Suppressor macrophage treated with lipopolysaccharide for 4 hours (primary cell): ENCODE measurements at regions not wholly inside any gene's neighbourhood (a gene's known extent, or its start where the extent isn't known, plus 50 kb on each side); places are given as distances from the start of the nearest gene placed in this dataset.
"Not testable (repeated sequence)": the region's sequence is repeated elsewhere in the genome, so short reads cannot be mapped to it uniquely, and the experiment has no call there.

Experiments used
- DNase-seq: peaks from one replicate; pipeline ENCODE4 v3.0.0-alpha.2; 2020

DNA sequence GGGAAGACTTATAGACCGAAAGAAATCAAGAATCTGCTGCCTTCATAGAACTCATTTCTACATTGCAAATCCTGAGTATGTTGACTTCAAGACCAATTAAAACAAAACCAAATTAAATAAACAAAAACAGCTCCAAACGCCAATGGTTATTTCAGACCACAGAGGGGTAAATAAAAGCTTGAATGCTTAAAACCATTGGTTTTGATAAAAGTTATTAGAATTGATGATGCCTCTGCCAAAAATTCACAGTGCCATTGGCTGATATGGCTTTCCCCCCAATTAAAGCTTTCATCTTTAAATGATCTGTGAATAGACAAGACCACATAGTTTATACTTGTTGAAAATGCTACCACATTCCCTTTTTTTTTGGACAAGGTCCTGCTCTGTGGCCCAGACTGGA is 188.5 kb downstream of the NFKBIZ start:
- no peak for DNase-seq

DNA sequence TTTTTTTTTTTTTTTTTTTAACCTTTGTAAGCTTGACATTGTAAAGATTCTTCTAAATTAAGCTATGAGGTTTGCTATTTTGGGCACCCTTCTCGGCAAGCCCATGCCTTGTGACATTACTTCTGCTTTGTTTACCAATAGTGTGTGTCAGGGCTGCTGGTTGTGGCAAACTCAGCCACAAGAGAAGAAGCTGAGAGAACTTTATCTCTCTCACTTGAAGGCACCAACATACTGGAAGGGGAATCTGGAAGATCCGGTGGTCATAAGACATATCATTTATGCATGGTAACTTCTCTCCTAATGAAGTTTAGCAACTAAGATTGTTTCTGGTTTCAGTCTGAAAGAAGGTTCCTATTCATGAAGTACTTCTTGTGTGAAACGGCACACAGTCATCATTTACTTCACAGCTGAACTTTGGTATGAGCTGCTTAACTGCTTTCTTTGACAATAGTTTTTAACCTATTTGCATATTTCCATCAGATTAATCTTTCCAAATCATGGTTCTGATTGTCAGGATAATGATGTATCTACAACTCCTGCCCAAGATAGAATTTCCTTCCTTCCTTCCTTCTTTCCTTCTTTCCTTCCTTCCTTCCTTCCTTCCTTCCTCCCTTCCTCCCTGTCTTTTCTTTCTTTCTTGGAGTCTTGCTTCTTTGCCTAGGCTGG is 189.3 kb downstream of the NFKBIZ start:
- peak; percentile 75 for DNase-seq

DNA sequence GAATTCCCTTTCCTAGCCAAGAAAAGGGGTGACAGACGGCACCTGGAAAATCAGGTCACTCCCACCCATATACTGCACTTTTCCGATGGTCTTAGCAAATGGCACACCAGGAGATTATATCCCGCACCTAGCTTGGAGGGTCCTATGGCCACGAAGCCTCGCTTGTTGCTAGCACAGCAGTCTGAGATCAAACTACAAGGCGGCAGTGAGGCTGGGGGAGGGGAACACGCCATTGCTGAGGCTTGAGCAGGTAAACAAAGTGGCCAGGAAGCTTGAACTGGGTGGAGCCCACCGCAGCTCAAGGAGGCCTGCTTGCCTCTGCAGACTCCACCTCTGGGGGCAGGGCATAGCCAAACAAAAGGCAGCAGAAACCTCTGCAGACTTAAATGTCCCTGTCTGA is 190.8 kb downstream of the NFKBIZ start:
- DNase-seq: not testable (repeated sequence)

DNA sequence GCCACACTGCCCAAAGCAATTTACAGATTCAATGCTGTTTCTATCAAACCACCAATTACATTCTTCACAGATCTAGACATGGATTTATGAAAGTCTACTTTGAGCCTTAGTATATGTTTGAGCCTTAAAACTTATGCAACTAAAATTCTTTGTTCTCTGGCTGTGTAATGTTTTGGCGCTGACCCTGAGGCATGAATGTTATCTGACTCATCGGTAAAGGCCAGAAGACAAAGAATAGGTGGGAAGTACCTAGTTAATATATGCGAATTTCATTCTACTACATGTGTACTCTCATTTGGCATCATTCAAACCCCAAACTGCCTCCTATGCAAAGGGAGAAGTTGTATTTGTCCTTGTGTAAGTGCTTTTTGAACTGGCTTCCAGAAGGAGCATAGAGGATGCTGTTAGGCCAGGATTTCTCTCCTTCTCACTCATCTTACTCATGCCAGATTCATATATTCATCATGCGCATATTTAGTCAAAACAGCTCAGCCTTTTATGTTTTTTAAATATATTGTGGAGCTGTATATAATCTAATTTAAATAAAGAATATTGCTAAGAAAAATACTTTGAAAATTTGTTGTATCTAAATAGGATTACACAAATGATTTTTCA is 204.2 kb downstream of the NFKBIZ start:
- no peak for DNase-seq

DNA sequence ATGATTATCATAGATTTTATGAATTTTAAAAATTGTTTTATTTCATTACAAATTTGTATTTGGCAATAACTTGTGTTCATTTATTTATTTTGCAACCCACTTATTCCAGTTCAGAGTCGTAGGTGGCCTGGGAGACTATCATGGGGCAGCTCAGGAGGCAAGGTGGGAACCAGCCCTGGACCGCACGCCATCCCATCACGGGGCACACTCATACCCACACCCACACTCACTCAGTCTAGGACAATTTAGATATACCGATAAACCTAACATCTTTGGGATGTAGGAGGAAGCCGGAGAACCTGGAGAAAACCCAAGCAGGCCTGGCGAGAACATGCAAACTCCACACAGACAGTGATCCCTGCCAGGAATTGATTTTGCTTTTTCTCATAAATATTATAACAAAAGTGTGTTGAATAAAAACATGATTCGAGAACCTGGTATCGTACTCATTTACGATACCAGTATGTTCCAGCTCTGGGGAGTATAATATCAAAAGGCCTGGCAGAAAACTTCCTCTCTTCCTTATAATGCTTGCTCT is 205.3 kb downstream of the NFKBIZ start:
- no peak for DNase-seq

DNA sequence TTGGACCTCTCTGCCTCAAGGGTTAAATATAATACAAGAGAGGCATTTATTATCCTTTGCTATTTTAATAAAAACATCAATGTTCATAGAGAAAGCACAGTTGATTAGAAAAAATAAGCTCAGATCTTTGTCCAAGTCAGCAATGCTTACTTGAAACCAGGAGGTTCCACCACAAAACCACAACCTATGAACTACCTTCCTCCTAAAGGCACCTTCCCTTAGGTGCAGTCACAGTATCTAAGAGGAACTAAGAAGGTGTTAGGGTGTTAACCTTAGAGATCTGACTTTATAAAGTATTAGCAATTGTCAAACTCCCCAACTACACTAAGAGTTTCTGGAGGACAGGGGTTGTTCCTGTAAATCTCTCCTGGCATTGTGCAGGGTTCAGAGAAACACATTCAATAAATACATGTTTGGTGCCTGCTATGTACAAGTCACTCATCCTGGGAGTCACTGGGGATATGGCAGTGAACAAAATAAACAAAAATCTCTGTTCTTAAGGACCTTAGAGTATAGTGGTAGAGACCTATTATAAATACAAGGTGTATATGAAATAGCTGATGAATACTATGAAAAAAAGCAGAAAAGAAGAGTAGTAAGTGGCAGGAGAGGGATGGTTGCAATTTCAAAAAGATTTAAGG is 208.6 kb downstream of the NFKBIZ start:
- no peak for DNase-seq

DNA sequence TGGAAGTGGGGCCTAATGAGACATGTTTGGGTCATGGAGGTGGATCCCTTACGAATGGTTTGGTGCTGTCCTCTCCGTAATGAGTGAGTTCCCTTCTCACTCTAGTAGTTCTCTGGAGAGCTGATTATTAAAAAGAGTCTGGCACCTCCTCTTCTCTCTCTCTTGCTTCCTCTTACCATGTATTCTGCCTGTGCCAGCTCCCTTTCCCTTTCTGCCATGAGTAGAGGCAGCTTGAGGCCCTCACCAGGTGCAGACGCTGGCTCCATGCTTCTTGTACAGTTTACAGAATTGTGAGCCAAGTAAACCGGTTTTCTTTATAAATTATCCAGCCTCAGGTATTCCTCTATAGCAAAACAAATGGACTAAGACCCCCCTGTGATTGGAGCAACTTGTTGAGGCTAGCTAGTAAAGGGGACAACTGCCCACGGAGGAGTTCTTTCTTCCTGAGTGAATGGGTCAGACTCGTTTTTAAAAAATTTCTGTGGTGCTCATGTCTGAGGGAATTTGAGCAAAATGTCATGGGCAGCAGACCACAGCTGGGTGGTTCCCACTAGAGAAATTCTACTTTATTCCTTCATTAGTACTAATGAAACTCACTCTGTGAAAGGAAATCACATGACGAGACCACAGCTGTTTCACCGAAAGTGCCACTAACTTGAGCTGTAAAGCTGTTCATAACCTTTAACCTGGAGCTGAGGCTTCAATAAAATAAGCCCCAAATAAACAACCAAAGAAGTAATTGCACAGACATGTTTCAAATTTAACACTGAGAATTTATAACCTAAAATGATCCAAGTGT is 210.0 kb downstream of the NFKBIZ start:
- DNase-seq: no peak

DNA sequence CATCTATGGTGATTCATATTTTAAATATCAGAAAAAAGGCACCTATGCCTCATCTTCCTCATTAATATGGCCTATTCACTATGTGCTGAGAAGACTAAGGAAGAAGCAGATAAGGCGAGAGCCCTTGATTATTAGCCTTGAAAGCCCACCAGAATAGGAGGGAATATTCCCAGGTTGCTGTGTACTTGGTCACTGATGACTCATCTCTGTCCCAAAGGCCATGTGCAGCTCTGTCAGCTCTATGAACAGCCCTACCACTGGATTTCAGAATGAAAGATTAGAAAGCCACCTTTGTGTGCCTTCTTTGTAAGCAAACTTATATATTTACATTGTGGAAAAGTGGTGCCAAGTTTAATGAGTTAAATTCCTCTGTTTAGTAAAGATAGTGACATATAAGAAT is 211.5 kb downstream of the NFKBIZ start:
- DNase-seq: peak; percentile 23

DNA sequence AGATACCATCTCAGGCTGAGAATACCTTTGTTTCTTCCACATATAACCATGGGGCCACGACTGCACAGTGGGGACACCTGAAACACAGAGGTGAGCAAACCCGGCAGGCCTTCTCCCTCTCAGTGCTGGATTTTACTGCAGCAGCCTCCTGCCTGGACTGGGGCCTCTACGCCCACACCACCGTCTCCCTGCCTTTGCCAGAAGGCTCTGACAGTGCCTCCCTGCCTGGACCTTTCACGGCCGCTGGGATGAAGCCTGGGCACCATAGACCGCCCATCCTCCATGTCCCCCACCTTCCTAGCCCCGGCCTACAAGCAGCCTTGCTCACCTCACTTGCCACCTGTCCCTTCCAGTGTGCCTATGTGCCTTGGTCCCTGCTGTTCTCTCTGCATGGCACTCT is 214.3 kb downstream of the NFKBIZ start:
- no peak for DNase-seq

DNA sequence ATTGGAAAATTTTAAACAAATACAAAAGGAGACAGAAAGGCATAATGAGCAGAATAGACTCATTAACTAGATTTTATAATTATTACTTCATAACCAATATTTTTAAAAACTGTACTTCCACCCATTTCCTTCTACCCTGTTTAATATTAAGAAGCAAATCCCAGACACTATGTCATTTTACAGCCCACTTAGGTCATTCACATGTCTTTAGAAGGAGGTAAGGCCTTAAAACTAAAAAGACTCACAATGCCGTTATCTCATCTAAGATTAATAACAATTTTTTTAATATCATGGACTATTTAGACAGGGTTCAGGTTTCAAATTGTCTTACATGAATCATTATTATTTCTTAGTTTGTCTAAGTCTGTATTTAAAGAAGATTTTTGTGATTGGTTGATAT is 217.2 kb downstream of the NFKBIZ start:
- no peak for DNase-seq

DNA sequence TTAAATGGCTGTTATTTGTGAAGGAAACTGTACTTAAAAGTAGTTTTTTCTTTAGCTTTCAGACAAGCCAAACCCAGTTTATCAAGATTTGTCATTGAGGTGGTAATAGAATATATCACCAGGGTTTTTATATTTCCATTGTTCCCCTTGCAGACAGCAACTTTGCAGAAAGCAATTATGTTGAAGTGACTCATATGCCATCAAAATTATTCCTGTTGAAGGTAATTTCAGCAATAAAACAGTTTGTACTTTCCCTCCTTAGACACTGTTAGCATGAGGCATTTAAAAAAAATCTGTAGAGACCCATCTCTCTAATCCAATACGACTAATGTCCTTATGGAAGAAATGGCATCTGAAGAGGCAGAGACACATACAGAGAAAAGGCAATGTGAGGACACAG is 219.0 kb downstream of the NFKBIZ start:
- no peak for DNase-seq

DNA sequence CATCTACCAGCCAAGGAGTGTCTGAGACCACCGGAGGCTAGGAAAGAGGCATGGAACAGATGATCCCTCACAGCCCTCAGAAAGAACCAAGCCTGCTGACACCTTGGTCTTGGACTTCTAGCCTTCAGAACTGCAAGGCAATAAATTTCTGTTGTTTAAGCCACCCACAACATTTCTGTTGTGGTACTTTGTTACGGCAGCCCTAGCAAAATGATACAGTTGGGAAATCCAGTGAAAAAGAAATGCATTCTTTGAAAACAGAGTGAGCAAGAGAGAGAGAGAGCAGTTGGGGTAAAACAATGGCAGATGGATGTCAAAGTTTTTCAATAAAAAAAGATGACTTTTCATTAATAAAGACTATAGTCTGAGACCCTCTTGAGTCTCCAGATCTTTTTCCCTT is 219.4 kb downstream of the NFKBIZ start:
- DNase-seq: no peak

DNA sequence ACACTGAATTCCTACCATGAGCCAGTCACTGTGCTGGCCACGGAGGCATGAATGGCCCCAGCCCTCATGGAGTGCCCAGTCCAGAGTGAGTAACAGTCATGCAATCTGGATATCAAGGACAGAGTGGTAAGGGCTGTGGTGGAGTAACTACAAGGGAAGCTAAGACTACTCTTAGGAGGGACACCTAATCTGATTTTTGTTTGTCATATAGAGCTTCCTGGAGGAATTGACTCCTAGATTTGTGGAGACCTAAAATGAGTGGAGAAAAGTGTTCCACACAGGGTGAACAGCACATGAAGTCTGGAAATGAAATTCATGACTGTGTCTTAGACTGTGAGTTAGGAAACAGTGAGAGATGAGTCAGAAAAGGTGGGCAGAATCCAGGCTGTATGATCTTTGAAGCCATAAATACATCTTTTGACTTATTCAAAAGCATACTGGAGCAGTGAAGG is 219.9 kb downstream of the NFKBIZ start:
- DNase-seq: peak; percentile 30

DNA sequence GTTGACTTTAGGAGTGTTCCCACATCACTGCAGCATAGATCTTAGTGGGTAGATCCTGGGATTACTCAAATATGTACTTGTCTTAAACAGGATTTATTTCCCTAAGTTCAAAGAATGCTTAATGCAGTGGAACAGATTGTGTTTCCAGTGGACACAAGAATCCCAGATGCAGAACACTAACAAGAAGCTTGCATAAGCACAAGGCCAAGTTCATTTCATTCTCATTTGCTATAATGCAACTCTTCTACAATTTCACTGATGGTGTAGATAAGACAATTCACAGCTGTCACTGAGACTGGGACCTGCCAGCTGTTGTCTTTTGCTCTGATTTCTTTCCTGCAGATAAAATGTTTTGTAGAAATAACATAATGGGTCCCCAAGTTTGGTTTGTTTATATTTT is 225.6 kb downstream of the NFKBIZ start:
- no peak for DNase-seq

DNA sequence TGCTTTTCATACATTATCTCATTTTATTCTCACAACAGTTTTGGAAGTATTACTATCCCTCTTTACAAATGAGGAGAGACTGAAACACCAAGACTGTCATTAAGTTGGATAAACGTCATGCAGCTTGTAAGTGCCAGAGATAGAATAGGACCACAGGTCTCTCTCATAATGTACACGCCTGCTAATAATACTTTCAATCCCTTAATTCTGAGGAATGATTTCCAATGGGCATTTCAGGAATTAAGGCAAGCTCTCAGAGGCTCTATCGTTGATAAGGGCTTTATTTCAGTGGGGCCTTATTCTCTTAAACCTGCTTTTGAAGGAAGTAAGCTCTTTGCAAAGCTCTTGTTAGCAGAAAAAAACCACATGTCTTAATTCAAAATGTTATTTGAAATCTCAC is 229.1 kb downstream of the NFKBIZ start:
- DNase-seq: no peak

DNA sequence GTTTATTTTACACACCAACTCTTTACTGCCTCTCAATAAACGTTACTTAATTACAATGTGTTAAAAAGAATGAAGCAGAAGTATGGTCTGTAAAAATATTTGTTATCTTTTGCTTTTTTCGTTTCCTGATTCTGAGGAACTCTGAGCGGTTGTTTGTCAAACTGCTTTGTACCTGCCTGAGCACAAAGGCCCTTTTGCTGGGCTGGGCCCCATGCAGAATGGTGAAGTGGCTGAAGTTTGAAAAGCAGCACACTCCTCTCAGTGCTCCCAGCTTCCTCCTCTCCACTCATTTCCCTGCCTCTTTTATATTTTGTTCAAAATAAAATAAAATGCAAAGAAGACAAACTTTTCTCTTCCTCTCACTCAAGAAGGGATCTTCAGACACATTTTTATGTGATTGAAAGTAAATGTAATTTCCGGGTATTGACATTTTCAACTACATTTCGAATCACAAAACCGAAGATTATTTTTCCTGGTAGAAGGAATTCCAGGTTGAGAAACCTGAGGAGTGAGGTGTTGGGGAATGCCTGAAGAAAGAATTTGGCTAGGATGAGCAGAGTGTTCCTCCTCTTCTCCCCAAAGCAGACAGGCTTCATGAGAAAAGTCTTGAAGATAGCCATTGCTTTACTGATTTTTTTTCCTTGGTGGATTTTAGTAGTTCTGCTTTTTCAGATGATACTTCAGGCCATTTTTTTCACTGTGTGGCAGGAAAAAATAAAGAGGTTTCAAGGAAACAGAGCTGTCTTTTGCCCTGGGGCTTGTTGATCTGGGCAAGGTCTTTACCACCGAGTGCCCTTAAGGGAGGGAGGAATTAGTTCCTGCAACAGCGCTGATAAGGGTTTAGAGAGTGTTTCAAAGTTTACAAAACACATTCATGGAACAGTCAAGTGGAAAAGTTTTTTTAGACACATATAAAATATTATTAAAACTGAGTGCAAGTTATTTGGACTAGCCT is 229.8 kb downstream of the NFKBIZ start:
- no peak for DNase-seq

DNA sequence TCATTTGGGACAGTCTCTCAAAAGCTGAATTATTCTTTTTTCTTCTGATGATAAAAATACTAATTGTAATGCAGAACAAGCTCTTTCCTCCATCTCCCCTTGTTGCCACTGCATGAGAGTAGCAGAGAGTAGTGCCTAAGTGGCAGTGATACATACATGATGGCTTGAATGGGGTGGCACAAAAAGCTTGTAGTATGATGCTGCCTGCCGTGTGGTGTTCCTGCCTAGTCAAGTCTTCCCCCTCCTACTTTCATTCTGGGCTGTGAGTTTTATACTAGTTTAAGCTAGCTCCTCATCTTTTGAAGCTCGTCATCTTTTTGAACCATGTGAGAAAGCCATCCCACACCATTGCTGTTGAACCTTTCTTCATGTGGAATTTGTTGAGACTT is 230.5 kb downstream of the NFKBIZ start:
- DNase-seq: no peak

DNA sequence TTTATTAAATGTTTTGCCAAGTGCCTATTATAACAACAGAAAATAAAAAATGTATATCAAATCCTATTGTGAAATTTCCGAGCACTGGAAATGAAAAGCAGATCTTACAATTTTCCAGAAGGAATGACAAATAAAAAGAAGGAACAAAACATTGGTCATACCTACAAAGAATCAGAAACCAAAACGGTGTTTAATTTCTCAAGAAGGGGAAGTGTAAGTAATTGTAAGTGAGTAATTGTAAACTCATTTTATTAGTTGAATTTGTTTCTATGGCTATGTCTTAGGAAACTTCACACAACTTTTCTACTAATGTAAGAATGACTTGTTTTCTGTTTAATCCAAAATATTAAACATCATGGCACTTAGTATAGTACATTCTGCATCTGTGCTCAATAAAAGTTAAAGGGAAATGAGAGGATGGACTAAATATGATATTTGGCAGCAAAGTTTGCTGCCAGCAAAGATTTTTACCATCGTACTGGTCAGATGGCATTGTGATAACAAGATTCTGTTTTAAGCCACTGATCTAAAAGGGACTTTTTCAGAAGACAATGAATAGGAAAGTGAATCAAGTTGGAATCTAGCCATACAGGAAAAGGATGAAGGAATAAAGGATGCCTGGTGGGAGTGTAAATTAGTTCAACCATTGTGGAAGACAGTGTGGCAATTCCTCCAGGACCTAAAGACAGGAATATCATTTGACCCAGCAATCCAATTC is 232.4 kb downstream of the NFKBIZ start:
- peak; percentile 61 for DNase-seq

DNA sequence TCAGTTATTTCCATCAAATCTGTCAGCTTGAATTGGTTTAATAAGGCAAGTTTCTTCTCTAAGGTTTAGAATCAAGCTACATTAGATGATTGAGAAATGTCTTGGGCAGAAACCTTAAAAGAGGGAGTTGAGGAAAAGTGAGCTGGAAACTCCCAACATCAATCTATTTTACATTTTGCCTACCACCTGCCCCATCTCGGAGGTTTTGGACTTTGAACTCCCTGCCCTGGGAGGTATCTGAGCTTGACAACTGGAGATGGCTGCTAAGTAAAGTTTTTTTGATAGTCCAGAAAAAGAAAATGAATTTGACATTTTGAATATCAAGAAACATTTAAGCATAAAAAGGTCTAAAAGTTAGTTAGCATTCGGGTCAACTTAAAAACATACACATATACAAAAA is 234.2 kb downstream of the NFKBIZ start:
- DNase-seq: no peak

DNA sequence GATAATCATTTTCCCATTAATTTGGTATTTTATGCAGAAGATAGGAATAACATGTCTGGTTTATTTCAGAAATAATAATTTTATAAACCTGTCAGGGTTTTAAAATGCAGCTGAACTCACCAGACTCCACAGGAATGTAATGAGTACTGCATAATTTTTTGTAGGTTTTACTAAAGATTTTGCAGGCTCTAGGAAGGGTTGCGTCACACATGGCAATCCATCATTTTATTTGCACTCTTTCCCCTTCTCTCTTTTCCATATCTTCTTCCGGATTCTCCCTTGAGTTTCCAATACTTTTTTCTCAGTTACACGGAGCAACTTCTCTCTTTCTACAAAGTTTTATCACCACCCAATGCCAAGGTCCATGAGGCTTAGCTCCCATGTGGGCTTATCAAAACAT is 234.7 kb downstream of the NFKBIZ start:
- DNase-seq: no peak

DNA sequence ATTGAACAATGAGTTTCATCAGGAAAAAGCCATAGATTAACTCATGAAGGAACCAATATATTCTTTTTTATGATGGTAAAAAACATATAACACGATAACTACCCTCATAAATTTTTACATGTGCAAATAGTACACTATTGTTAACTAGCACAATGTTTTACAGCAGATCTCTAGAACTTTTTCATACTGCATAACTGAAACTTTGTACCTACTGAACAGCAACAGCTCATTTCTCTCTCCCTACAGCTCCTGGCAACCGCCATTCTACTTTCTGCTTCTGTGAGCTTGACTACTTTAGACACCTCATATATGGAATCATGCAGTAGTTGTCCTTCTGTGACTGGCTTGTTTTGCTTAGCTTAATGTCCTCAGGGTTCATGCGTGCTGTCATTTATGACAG is 235.4 kb downstream of the NFKBIZ start:
- no peak for DNase-seq
